GM23338 (cell line): ENCODE measurements at regions not wholly inside any gene's neighbourhood (a gene's known extent, or its start where the extent isn't known, plus 50 kb on each side); places are given as distances from the start of the nearest gene placed in this dataset.

ENCODE experiments used
- ATAC-seq: fragments of 200-7000 bp; cut with Tn5 transposase; 3 replicates; pipeline ENCODE4 v1.9.1; 2020
- DNase-seq: peaks from one replicate; pipeline ENCODE4 v3.0.0-alpha.2; 2015; ENCODE audit warnings: low spot score
- H2AFZ ChIP-seq: fragments of 200-600 bp; sonication (generic); 2 replicates; pipeline ENCODE4 v1.8.0; 2016; ENCODE audit warnings: antibody characterized with exemption, mild to moderate bottlenecking, moderate library complexity
- H3F3A ChIP-seq: fragments of 200-600 bp; sonication (generic); replicated peaks from 2 replicates; pipeline ENCODE4 v1.8.0; 2017; ENCODE audit warnings: antibody characterized with exemption, mixed run types, low read depth
- H3K27ac ChIP-seq: fragments of 200-600 bp; sonication (generic); 2 replicates; pipeline ENCODE4 v1.6.1; 2016; ENCODE audit warnings: low read depth
- H3K27me3 ChIP-seq: fragments of 200-600 bp; sonication (generic); 2 replicates; pipeline ENCODE4 v1.8.0; 2016; ENCODE audit warnings: mild to moderate bottlenecking, mixed run types, moderate library complexity; ENCODE audit not compliant: insufficient read depth
- H3K36me3 ChIP-seq: fragments of 200-600 bp; sonication (generic); 2 replicates; pipeline ENCODE4 v1.8.0; 2016; ENCODE audit warnings: mild to moderate bottlenecking; ENCODE audit not compliant: insufficient read depth
- H3K4me1 ChIP-seq: fragments of 200-600 bp; sonication (generic); 2 replicates; pipeline ENCODE4 v1.8.0; 2016; ENCODE audit warnings: mild to moderate bottlenecking, moderate library complexity; ENCODE audit not compliant: insufficient read depth
- H3K4me2 ChIP-seq: fragments of 200-600 bp; sonication (generic); 2 replicates; pipeline ENCODE4 v1.7.1; 2017; ENCODE audit warnings: mixed run types
- H3K4me3 ChIP-seq: fragments of 200-600 bp; sonication (generic); 2 replicates; pipeline ENCODE4 v1.6.1; 2016; ENCODE audit warnings: mixed run types
- H3K79me2 ChIP-seq: fragments of 200-600 bp; sonication (generic); replicated peaks from 2 replicates; pipeline ENCODE4 v1.8.0; 2017; ENCODE audit warnings: mild to moderate bottlenecking; ENCODE audit not compliant: insufficient read depth
- H3K9me2 ChIP-seq: fragments of 200-600 bp; sonication (generic); 2 replicates; pipeline ENCODE4 v1.8.0; 2017; ENCODE audit not compliant: insufficient read depth
- H4K20me1 ChIP-seq: fragments of 200-600 bp; sonication (generic); replicated peaks from 2 replicates; pipeline ENCODE4 v1.8.0; 2017; ENCODE audit warnings: mild to moderate bottlenecking; ENCODE audit not compliant: insufficient read depth
- H3K27ac Mint-ChIP-seq: 2 replicates; pipeline ENCODE4 v1.8.0; 2020; ENCODE audit warnings: inconsistent platforms, mild to moderate bottlenecking, moderate library complexity, mixed read lengths
- H3K27me3 Mint-ChIP-seq: 3 replicates; pipeline ENCODE4 v1.8.0; 2022; ENCODE audit warnings: low read depth, mild to moderate bottlenecking, moderate library complexity, mixed read lengths, inconsistent platforms; ENCODE audit not compliant: insufficient read depth, poor library complexity
- H3K36me3 Mint-ChIP-seq: 3 replicates; pipeline ENCODE4 v1.8.0; 2021; ENCODE audit warnings: low read depth, mild to moderate bottlenecking, inconsistent platforms, moderate library complexity, mixed read lengths
- H3K4me1 Mint-ChIP-seq: 3 replicates; pipeline ENCODE4 v1.8.0; 2020; ENCODE audit warnings: mild to moderate bottlenecking, inconsistent platforms, mixed read lengths
- H3K4me3 Mint-ChIP-seq: 3 replicates; pipeline ENCODE4 v1.8.0; 2021; ENCODE audit warnings: moderate library complexity, mild to moderate bottlenecking, inconsistent platforms, mixed read lengths
- H3K9me3 Mint-ChIP-seq: 3 replicates; pipeline ENCODE4 v1.8.0; 2020; ENCODE audit warnings: moderate library complexity, mild to moderate bottlenecking, inconsistent platforms, mixed read lengths
- ETS1 ChIP-seq: IDR thresholded peaks from 2 replicates; pipeline ENCODE4 v1.6.1; 2016; ENCODE audit warnings: antibody characterized with exemption
- EZH2 ChIP-seq: fragments of 200-600 bp; sonication (generic); IDR thresholded peaks from one replicate; pipeline ENCODE4 v1.8.0; 2017; ENCODE audit warnings: antibody characterized with exemption, mild to moderate bottlenecking, low read depth; ENCODE audit not compliant: unreplicated experiment
- JUNB ChIP-seq: IDR thresholded peaks from one replicate; pipeline ENCODE4 v1.6.1; 2016; ENCODE audit warnings: antibody characterized with exemption; ENCODE audit not compliant: unreplicated experiment
- ZNF331 ChIP-seq: fragments of 250-450 bp; sonication (Bioruptor Pico); IDR thresholded peaks from 2 replicates; pipeline ENCODE4 v1.5.0; 2020; ENCODE audit warnings: low read depth, mild to moderate bottlenecking, moderate library complexity
- ZNF462 ChIP-seq: fragments of 250-450 bp; sonication (Bioruptor Pico); IDR thresholded peaks from 2 replicates; pipeline ENCODE4 v1.5.0; 2020; ENCODE audit warnings: mild to moderate bottlenecking, moderate library complexity

- no peak for TF ChIP-seq ZNF462 (CRISPR knock-in tag)
- TF ChIP-seq JUNB: no peak
- TF ChIP-seq ZNF331 (CRISPR knock-in tag): no peak
These were observed 374.8 kb upstream of the ANXA10 start (continued) for GRCh38 chr4:167717495-167717894.

GRCh38 chr4:167721617-167722486 is 370.5 kb upstream of the ANXA10 start:
- no peak for DNase-seq
- no peaks in the 10 kb centered on the region for H3K36me3 Mint-ChIP-seq
- Histone ChIP-seq H3K27ac (no peak overlapping the region), H3K36me3 (no peaks in the 10 kb centered on the region), H3K4me3 (no peak overlapping the region), H3K9me2 (no peaks in the 10 kb centered on the region; the same call in 1 of the 2 replicates), H3F3A (no peaks in the 10 kb centered on the region), H3K27me3 (no peaks in the 10 kb centered on the region), H3K4me1 (no peaks in the 10 kb centered on the region), H3K79me2 (no peaks in the 10 kb centered on the region), H2AFZ (no peak overlapping the region), H4K20me1 (no peaks in the 10 kb centered on the region), H3K4me2 (no peak overlapping the region)
- no peak for ATAC-seq
- H3K9me3 Mint-ChIP-seq: no peaks in the 10 kb centered on the region
- H3K4me1 Mint-ChIP-seq: no peaks in the 10 kb centered on the region
- H3K27me3 Mint-ChIP-seq: peaks cover 2% of the 10 kb centered on the region
- H3K27ac Mint-ChIP-seq: no peak overlapping the region
- H3K4me3 Mint-ChIP-seq: no peak overlapping the region
- no peak for TF ChIP-seq ZNF462 (CRISPR knock-in tag)
- TF ChIP-seq JUNB: no peak
- TF ChIP-seq EZH2: no peak
- TF ChIP-seq ETS1: no peak
